NCI-H82 treated with DMSO at 0.1 percent for 48 hours (cell line): ENCODE measurements at regions not wholly inside any gene's neighbourhood (a gene's known extent, or its start where the extent isn't known, plus 50 kb on each side); places are given as distances from the start of the nearest gene placed in this dataset.
"Not testable (repeated sequence)": the region's sequence is repeated elsewhere in the genome, so short reads cannot be mapped to it uniquely, and the experiment has no call there.

Source experiments
- DNase-seq: peaks from one replicate; lab custom pipeline; 2025; ENCODE audit not compliant: unreplicated experiment; lab: John Stamatoyannopoulos, UW

DNA sequence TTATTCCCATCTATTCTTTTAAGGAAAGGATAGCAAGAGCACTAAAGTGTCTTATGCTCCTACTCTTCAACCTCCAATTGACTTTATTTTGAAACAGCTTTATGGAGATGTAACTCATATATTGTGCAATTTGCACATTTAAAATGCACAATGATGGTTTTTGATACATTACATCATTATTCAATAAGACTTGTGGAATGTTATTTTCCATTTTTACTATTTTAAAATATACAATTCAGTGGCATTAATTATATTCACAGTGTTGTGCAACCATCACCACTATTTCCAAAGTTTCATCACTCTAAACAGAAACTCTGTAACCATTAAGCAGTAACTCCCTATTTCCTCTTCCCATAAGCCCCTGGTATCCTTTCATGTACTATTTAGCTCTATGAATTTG lies 489.8 kb downstream of the NEBL start:
- DNase-seq = no peak

DNA sequence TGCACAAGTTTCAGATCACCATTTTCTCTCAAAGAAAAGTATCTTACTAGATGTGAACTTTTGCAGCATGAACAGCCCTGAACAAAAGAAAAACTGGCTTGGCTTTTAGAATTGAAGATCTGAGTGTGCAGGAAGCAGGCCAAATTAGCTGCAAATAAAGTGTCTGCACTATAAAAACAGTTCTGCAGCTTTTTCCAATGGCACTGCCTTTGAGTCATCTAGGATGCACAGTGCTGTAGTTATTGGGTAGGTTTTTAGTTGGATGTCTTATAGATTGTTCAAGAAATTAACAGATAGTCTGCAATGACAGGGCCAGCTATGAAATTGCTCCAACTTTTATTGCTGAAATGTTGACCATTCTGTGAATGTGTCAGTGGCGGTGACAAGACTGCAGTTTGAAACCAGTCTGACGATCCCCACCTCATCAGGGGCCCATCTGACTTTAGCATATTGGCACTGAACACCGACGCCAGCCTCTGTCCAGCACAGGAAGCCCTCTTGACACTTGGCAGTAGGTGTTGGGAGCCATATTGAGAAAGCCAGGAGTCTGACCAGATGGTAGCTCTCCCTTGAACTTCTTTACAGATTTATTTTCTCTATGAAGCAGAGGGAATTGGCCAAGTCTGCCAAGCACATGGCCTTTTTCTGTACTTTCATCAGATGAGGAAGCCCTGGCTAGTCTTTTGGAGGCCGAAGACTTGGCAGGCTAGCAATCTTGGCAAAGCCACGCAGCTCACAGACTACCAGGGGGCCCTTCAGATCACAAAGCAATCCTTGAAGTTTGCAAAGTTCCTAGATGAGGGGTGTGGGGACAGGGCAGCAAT lies 490.6 kb downstream of the NEBL start:
- no peak for DNase-seq

DNA sequence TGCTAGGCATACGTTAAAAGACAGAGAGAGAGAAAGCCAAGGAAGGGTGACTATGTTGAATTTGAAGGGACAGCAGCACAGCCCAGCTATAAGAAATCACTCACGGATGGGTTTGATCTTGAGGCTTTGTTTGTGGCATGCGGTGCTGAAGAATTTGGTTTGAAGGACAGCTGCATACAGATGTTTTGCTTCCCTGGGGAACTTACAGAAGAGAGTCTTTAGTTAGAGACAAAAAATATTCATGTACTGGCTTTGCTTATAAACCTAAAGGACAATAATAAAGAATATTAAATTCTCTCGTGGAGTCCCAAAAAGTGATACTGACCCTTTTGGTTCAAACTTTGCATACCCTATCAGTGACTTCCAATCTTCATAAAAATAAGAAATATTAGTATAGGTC lies 491.4 kb downstream of the NEBL start:
- DNase-seq = no peak

DNA sequence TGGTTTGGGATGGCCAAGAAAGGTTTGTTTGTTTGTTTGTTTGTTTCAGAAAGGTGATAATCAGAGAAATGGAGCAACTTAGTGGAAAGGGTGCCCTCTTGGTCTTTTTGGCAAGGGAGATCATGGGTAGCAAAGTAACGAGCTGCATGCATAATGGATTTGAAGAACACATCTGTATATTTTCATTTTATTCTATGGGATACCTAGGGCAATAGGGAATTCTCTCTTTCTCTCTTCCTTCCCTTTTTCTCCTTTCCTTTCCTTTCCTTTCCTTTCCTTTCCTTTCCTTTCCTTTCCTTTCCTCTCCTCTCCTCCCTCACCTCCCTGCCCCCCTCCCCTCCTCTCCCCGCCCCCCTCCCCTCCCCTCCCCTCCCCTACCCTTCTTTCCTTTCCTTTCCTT lies 492.1 kb downstream of the NEBL start:
- DNase-seq = no peak

DNA sequence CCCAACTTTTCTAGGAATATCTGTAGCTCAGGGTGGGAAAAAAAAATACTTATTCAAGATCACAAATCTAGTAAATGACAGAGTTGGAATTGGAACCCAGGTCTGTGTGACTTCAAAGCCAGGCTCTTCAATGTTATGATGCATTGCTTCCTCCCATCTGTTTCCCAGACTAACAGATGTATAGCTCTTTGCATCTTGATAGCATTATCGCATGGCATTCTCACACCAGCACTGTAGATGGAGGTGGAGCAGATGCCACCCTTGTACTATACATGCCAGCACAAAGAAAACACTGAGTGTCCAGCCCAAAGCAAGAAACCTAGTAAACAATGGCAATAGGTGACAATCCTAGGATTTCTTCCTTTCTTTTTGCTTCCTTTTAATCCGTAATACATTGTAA lies 497.3 kb downstream of the NEBL start:
- DNase-seq = no peak

DNA sequence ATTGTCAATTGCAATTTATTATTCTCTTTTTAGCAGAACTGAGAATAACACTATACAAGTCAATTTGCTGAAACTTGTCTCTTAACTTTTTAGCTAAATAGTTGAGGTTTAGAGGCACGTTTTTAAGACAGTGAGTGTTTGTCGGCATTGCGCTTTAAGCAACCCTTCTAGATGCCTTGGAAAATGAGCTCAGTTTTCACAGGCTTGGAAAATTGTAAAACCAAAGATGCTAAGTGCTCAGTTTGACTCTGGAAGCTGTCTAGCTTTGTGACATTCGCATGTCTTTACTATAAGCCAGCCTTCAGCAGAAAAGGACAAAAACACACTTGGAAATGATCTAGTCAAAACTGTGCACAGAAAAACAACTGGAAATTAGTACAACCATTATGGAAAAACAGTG lies 500.4 kb downstream of the NEBL start:
- DNase-seq = no peak

DNA sequence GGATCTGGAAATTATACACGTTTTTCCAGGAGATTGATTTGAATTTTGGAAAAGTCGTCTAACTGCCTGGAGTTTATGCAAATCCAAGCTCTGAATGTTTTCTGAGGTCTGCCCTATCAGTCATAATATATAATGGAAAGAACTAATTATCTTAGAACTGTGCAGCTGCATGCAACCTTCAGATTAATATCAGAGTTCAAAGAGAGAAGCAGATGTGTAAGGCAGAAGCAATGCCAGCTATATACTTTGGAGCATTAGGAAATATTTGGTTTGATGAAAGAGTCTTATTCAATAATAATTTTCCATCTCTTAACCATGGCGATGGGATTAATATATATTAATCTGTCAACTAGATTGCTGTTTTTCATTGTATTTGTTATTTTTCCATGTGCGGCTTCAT lies 500.9 kb downstream of the NEBL start:
- DNase-seq = no peak

DNA sequence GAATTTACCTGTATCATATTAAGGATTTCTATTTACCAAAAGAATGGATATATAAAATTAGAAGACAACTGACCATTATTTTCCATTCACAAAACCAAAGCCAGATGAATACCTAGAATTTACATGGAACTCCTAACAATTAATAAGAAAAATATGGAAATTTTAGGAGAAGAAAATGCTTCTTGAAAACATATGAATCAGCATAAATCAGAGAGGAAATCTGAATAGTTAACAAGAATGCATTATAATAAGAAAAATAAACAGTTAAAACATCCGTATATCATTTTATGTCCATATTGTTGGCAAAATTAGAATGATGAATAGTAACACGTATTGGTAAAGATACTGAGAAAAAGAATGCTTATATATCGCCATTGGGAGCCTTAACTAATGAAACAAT lies 505.5 kb downstream of the NEBL start:
- no peak for DNase-seq

DNA sequence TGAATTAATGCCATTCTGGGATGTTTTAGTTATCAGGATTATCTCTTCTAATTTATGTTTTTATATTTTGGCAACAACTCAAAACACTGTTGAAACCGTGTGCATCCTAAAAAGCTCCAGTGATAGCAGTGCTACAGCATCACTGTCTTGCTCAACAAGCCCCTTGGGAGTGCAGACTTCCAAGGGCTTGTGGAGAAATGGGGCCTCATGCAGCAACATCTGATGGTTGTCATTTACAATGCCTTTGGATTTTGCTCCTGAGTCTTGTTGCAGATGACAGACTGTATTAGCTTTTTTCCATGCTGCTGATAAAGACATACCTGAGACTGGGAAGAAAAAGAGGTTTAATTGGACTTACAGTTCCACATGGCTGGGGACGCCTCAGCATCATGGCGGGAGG lies 515.4 kb downstream of the NEBL start:
- DNase-seq = no peak

DNA sequence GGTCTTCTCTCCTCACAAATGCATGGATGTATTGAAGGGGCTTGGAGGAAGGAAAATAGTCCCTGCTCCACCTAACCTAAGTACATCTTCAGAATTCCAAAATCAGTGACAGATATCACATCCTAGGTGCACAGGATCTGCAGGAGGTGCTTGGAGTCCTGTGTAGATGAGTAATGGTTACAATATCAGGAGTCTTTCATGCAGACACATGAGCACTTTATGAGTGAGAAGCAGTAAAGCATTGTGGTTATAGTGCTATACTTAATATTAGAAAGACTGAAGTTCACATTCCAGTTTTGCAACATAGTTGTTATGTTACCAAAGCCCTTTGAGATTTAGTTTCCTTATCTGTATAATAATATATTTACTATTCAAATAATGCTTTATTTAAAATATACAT lies 516.7 kb downstream of the NEBL start:
- DNase-seq = no peak

DNA sequence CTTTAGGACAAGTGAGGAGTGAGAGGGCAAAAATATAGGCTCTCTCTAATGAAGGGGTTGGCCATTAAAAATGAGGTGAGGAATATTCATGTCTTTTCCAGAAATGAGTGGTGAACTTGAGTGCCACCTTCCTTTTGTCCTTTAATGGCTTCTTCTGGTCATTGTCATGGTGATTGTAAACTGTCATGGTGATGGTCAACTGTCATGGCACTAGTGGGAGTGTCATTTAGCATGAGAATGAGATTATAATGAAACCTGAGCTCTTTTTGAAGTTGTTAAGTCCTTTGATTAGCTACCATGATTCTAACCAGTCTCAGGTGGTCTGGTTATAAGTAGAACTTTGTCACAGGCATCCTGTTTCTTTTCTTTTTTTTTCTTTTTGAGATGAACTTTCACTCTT lies 524.4 kb downstream of the NEBL start:
- DNase-seq = no peak

DNA sequence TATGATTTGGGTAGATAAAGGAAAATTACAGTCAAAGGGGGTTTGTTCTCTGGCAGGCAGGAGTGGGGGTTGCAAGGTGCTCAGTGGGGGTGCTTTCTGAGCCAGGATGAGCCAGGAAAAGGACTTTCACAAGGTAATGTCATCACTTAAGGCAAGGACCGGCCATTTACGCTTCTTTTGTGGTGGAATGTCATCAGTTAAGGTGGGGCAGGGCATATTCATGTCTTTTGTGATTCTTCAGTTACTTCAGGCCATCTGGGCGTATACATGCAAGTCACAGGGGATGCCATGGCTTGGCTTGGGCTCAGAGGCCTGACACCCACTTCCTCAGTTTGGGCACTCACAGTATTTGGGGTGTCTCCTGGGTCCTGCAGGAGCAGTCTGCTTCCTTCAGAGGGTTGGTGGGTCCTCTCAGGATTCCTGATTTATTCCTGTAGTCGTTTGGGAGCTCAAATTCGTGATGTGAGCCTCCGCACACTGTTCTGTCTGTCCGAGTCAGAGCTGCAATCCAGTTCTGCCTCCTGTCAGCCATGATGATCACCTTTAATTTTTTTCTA lies 526.1 kb downstream of the NEBL start:
- not testable (repeated sequence) for DNase-seq

DNA sequence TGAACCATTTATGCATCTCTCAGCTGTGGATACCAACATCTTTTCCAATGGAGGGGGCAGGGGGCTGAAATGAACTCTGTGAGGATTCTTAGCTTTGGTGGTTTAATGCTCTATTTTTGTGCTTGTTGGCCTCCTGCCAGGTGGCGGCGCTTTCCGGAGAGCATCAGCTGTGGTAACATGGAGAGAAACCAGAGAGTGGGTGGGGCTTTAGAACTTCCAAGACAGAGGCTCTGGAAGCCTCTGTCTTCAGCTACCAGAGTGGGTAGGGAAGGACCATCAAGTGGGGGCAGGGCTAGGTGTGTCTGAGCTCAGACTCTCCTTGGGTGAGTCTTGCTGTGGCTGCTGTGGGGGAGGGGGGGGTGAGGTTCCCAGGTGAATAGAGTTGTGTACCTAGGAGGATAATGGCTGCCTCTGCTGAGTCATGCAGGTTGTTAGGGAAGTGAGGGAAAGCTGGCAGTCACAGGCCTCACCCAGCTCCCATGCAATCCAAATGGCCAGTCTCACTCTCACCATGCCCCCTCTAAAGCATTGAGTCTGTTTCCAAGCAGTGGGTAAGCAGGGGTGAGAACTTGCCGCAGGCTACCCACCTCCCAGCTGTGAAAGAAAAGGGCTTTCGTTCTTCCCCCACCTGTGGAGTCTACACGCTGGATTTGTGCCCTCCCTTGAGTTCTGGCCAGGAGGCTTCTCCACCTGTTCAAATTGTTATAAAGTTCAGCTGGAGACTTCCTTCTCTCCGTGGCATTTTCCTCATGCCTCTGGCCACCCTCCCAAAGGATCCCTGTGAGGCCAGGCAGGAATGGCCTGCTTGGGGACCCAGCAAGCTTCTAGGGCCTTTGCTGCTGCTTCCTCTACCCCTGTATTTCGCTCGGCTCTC lies 527.0 kb downstream of the NEBL start:
- no peak for DNase-seq

DNA sequence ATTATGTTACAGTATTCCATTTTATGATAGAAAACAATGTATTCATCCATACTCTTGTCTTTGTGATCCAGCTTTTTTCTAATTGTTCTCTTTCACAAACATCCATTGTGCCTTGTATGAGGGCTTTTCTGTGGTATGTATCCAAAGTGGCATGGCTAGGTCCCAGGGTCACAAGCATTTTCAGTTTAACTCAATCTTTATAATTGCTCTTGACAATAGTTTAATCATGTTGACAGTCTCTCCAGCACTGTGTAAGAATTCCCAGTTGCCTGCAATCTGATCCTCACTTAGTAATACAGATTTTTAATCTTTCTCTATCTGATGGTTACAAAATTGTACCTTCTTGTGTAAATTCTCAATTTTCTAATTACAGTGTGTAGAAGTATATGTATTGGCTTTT lies 533.4 kb downstream of the NEBL start:
- DNase-seq = no peak

DNA sequence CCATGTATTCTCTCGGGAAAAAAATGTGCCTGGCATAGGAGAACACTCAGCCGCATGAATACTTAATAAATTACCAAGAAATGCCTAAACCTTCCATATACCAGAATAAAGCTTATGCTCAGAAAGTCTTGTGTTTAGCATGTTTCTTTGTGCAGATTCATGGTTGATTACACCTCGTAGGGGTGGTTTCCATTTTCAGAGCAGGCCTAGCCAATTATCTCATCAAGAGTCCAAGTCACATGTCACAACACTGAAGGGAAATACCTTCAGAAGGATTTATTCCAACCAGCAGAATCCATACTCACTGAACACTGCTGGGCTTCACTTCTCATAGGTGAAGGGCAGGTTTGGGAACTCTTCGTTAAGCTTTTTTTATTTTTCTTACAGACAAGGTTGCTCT lies 539.7 kb downstream of the PLXDC2 start:
- no peak for DNase-seq

DNA sequence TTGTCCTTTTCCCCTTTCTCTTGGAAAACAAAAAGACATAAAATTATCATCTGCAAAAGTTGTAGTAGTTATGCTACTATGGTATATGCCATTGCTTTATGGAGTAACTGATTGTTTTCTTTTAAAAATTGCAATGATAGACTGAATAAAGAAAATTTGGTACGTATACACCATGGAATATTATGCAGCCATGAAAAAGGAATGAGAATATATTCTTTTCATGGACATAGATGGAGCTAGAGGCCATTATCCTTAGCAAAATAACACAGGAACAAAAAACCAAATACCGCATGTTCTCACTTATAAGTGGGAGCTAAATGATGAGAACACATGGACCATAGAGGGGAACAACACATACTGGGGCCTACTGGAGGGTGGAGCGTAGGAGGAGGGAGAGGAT lies 538.8 kb downstream of the PLXDC2 start:
- DNase-seq = no peak

DNA sequence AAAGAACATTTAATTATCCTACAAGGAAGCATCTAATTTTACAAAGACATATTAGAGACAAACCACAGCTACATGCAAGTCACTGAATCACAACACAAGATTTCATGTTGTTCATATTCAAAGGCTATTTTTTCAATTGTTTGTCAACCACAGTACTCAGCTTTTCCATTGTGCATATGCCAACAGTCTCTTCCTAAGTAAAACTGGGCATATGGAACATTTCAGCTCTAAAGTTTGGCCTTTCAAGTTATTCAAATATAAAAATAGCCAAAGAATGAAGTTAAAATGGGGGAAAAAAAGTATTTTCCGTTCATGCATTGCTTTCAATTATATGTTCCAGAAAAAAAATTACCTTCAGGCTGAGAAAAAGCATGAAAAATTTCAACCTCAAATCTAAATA lies 537.9 kb downstream of the PLXDC2 start:
- no peak for DNase-seq

DNA sequence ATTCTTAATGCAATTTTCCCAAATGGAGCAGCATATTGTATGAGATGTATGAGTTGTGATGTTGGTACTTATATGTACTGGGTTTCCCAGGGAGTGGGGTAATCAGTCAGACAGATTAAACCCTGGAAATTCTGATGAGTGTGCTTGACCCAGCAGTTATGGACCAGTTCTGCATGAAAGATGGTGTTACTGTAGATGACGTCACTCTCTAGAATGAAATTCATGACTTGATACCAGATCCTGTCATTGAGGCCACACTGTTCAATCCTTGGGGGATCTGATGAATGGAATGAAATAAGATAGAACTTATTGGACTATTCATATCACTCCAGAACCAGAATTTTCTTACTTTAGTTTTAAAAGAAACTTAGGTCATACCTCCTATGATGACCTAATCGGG lies 534.3 kb downstream of the PLXDC2 start:
- DNase-seq = no peak

DNA sequence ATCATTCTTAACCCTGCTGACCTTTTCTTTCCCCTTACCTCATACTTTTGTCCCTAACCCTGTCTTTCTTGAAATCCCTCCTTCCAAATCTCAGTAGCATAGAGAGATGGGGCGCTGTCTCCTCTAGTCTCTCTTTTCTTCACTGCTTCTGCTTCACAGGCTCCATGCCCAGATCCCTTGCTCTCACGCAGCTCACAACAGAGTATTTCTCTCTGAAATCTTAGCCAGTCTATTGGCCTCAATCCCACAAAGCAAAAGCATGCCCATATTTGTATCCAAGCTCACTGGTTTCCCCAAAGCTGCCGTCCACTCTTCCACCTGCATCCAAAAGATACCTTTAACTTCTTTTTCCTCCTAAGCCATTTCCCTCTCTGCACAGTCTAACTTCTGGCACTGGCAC lies 526.8 kb downstream of the PLXDC2 start:
- no peak for DNase-seq
